KOPT-K1 (cell line): ENCODE measurements at regions not wholly inside any gene's neighbourhood (a gene's known extent, or its start where the extent isn't known, plus 50 kb on each side); places are given as distances from the start of the nearest gene placed in this dataset.

Experiments used
- H3K27ac ChIP-seq: fragments of 200-600 bp; sonication (generic); 2 replicates; pipeline ENCODE4 v1.5.1; 2016; ENCODE audit warnings: antibody characterized with exemption, mild to moderate bottlenecking, low read depth, low read length; ENCODE audit not compliant: poor library complexity, severe bottlenecking
- H3K36me3 ChIP-seq: fragments of 200-600 bp; sonication (generic); 2 replicates; pipeline ENCODE4 v1.5.1; 2017; ENCODE audit warnings: antibody characterized with exemption, mild to moderate bottlenecking, low read length, moderate library complexity; ENCODE audit not compliant: insufficient read depth
- H3K9me3 ChIP-seq: fragments of 200-600 bp; sonication (generic); 2 replicates; pipeline ENCODE4 v1.5.1; 2017; ENCODE audit warnings: antibody characterized with exemption, low read length, mild to moderate bottlenecking; ENCODE audit not compliant: insufficient read depth, poor library complexity, severe bottlenecking

DNA sequence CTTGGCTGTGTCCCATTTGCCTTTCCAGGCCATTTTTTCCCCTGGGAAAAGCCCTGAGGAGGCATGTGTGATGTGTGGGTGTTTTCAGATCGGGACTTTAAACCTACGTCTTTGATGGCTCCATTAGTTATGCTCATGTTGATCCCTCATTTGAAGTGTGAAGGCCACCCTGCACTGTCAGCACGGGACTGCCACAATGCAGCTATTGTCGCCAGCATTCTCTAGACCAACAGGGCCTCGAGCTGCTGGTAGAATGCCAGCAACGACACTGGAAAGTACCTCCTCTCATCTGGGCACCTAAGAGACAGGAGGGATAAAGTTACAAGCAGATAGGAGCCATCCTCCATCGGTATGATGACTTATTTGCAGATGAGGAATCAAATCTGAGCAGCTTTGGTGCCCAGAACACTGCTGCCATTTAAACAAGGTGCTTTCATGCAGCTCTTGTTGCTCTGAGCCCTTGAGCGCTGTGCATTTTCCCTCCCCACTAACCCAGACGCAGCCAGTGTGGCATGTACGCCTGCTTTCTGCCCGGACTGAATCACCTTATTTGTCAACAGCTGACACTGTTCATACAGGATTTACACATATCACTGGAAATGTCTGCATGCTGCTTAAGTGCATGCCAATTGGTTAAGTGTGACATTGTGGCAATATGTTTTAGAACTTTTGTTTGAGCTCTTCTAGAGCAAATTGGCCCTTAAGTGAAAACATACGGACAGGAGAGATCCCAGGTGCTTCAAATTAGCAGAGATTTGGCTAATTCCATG, 175.0 kb upstream of the PITRM1 start:
- no peaks in the 10 kb centered on the region for H3K36me3 ChIP-seq
- no peaks in the 10 kb centered on the region for H3K9me3 ChIP-seq
- no peak overlapping the region for H3K27ac ChIP-seq

DNA sequence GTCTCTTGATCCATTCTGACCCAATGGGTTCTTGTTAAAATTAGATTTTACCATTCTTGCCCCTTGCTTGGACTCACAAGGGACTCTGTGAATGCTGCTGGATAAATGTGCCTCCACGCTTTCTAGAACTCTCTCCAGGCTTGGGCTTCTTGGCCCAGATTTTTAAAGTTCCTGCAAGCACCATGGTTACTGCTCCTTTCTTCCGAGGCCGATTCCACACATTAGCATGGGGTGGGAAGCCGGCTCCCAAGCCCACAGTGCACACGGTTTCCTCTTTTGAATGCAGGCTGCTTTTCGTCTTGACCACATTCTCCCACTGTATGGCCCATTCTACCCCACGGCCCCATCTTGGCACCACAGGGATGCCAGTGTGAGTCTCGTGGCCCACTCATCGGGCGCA, 174.3 kb upstream of the PITRM1 start:
- Histone ChIP-seq H3K27ac (no peak overlapping the region), H3K36me3 (no peaks in the 10 kb centered on the region), H3K9me3 (no peaks in the 10 kb centered on the region)

DNA sequence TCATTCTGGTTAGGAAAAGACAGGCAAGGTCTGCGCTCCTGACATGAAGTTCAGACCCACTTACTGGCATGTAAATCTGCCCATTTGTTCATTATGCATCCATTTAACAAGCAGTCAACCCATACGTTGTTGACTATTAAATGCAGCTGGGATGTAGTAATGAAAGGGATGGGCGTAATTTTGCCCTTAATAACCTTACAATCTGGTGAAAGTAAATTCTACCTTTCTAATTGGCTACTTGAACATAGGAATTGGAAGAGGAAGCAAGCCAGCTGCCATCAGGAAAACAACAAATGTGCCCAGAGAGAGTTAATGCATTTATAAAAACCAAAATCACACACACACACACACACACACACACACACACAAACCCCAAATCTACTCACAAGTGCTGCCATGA, 170.2 kb upstream of the PITRM1 start:
- Histone ChIP-seq H3K9me3 (no peaks in the 10 kb centered on the region), H3K36me3 (no peaks in the 10 kb centered on the region), H3K27ac (no peak overlapping the region)

DNA sequence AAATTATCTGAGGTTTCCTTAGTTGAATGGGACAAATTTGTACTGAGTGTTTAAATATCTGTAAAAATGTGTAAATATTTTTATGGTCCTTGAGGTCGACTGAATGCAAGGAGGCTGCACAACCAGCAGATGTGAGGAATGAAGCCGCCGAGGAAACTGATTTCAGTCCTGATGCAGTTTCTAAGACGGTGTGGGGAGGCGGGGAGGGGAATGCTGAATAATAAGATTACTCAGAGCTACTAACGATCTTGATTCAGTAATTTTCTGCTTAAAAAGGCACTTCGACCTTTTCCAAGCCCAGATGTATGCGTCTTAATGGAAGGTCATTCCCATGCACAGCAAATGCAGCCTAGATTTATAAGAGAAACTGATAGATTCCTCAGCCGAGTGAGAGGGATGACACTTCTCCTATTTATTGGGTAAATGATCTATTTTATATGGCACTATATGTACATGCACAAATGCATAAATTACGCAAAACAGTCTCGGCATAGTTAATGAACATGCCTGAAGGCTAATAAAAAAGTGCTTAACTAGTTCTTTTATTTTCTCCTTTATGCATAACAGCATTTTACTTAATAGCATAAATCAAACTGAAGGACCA, 167.6 kb upstream of the PITRM1 start:
- Histone ChIP-seq H3K27ac (no peak overlapping the region), H3K9me3 (no peaks in the 10 kb centered on the region), H3K36me3 (no peaks in the 10 kb centered on the region)

DNA sequence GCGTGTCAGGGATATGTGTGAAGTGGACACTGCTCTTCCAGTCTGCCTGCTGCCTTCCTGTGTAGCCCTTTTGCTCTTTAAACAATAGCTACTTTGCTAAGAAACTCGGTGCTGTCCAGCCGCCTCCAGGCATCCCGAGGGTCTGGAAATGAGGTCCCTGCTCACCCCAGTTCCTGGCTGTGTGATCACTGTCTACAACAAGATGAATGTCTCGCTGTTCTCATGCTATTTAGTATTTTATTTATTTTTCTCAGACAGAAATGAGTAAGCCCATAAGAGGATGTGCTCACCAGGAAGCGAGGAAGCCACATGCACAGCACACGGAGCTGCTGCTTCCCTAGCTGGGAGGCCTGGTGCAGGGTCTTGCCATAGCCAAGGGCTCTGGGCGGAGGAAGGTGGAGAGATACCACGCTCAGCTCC, 167.0 kb upstream of the PITRM1 start:
- no peaks in the 10 kb centered on the region for H3K36me3 ChIP-seq
- no peak overlapping the region for H3K27ac ChIP-seq
- H3K9me3 ChIP-seq = no peaks in the 10 kb centered on the region

DNA sequence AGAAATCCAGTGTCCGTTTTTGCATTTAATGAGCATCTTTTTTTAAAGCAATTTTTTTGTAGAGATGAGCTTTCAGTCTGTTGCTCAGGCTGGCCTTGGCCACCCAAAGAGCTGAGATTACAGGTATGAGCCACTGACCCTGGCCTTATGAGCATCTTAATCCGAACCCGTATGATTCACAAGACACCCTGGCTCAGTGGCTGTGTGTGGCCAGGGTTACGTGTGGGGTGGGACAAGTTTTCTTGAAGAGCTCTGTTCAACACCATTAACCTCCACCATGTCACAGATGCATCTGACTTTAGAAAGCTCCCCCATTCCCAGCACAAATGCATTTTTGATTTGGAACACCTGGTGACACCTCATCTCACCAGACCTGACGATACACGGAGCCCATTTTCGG, 166.5 kb upstream of the PITRM1 start:
- H3K9me3 ChIP-seq = no peaks in the 10 kb centered on the region
- no peak overlapping the region for H3K27ac ChIP-seq
- H3K36me3 ChIP-seq = no peaks in the 10 kb centered on the region

DNA sequence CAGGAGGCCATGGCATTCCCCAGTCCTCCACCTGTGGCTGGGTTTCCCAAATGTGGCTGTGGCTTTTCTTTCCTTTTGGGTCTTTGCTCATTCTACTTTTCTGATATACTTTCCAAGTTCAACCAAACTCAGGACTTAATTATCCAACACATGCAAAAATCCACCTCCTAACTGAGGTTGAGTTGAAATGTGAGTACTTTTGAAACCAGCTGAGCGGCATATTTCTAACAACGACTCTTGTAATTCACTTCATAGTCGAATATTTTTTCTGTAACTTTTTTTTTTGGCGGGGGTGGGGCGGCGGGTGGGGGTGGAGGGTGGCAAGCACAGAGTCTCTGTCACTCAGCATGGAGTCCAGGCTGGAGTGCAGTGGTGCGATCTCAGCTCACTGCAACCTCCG, 165.2 kb upstream of the PITRM1 start:
- no peak overlapping the region for H3K27ac ChIP-seq
- no peaks in the 10 kb centered on the region for H3K9me3 ChIP-seq
- H3K36me3 ChIP-seq = no peaks in the 10 kb centered on the region

DNA sequence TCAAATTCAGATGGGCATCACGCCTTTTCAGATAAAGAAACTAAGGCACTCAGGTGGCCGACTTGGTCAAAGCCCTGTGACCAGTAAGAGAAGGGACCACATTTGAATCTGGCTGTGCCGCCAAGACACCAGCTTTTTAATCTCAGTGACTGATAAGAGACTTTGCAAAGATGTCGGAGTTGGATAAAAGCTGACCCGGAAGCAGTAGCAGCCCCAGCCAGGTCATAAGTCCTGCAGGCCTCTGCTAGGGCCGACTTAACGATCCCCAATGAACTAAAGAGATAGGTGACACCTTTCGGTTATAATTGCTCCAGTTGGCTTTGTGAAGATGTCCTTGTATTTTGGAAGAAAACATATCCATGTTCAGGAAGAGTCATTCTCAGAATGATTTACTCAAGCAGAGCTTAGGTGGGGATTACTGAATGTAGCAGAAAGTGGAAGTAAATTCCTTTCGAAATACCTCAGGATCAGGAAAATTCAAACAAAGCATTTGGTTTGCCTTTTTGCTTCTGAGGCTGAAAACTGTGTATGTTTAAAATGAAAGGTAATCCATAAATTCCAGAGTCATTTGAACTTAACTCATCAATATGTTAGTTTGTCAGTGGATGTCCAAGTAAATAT, 164.2 kb upstream of the PITRM1 start:
- Histone ChIP-seq H3K27ac (no peak overlapping the region), H3K36me3 (no peaks in the 10 kb centered on the region)

DNA sequence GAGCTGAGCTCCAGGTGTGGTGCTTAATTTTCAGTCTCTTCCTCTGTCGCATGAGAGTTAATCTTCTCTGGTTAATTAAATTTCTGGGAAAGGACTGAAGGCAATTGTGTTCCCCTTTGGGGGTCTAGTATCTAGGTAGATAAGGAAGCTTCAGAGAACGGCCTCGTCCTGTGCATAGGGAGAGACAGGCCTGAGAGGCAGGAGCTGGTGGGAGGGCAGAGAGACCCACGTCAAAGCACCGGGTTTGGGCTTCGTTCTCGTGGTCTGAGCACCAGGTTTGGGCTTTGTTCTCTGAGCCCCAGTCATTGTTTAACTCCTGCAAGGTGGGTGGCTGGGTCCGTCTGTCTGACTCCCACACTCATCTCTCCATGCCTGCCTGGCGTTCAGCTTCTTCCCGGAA, 160.8 kb upstream of the PITRM1 start:
- no peaks in the 10 kb centered on the region for H3K36me3 ChIP-seq
- no peaks in the 10 kb centered on the region for H3K9me3 ChIP-seq
- no peak overlapping the region for H3K27ac ChIP-seq

More for the DNA sequence above, 164.2 kb upstream of the PITRM1 start:
- H3K9me3 ChIP-seq = no peaks in the 10 kb centered on the region

DNA sequence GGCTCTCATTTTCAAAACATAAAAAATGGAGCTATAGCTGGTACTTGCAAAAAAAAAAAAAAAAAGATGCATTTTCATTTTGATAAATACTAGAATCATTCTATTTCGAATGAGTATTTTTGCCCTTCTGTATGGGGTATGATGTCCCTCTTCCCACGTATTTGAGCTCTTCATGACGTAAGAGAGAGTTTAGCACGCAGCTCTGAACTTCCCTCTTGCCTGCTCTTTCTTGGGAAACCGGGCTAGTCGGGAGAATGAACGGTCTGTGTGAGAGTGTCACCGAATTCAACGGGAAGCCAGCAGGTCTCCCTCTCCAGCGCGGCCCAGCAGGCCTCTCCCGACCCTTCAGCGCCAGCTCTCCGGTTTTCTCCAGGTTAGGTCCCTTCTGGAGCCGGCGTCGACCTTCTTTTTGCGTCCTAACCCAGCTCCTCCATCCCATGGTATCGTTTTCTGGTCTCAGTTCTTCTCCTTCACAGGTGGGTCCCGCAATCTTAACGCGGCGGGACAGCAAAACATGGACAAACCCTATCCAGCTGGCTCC, 159.2 kb upstream of the PITRM1 start:
- no peaks in the 10 kb centered on the region for H3K9me3 ChIP-seq
- H3K36me3 ChIP-seq = no peaks in the 10 kb centered on the region
- H3K27ac ChIP-seq = no peak overlapping the region

DNA sequence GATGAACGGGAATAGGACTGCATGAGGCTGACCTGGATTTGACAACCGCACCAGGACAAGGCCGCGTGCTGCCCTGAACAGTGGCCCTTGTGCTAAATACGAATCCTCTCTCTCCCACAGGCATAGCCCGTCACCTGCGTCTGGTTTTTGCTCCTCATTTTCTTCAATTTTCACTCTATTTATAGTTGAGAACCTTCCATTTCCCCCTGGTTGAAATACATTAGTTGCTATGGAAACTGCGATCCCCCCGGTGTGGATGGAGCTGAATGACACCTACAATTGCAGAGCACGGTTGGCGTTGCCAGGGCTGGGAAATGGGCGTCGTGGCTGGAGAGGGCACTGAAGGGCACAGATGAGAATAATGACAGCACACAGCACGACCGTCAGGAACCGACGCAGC, 158.6 kb upstream of the PITRM1 start:
- H3K9me3 ChIP-seq = no peaks in the 10 kb centered on the region
- H3K27ac ChIP-seq = no peak overlapping the region
- no peaks in the 10 kb centered on the region for H3K36me3 ChIP-seq

DNA sequence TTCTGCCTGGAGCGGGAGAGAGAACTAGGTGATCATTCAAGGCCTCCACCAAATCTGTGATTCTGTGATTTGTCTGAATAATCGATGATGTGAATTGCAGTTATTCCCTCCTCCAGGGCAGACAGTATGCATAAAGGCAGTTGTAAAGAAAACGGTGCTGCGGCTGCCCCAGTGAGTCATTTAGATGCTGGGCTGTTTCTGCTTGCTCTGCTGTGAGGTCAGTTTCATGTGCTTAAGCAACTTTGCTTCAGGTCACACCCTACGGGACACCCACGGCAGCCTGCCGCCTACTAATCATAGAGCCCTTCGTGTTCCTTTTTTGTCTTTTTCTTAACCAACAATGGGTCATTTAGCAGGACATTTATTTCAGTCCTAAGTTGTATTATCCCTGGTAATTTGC, 158.1 kb upstream of the PITRM1 start:
- Histone ChIP-seq H3K9me3 (no peaks in the 10 kb centered on the region), H3K36me3 (no peaks in the 10 kb centered on the region), H3K27ac (no peak overlapping the region)

DNA sequence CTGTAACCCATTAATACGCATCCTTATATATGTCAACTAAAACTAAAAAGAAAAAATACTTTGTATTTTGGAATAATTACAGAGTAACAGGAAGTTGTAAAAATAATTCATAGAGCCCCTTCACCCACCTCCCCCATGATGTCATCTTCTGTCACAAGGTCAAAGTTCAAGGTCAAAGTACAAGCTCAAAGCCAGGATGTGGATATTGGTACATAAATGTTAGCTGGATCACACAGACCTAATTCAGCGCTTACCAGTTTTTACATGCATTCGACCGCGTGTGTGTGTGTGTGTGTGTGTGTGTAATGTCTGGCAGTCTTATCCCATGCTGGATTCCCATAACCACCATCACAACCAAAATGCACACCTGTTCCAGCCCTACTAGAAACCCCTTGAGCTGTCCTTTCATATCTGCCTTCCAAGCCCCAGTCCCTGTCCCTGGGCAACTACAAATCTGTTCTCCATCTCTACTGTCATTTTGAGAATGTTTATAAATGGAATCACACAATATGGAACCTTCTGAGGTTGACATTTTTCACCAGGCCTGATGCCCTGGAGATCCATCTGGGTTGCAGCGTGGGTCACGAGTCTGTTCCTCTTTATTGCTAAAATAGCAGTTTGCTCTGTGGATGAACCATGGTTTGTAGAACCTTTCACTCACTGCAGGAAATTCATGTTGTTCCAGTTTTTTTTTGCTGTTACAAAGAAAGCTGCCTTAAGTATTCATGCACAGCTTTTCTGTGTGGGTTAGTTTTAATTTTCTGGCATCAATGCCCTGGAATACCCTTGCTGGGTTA, 153.6 kb upstream of the PITRM1 start:
- no peaks in the 10 kb centered on the region for H3K9me3 ChIP-seq
- no peaks in the 10 kb centered on the region for H3K36me3 ChIP-seq
- no peak overlapping the region for H3K27ac ChIP-seq

DNA sequence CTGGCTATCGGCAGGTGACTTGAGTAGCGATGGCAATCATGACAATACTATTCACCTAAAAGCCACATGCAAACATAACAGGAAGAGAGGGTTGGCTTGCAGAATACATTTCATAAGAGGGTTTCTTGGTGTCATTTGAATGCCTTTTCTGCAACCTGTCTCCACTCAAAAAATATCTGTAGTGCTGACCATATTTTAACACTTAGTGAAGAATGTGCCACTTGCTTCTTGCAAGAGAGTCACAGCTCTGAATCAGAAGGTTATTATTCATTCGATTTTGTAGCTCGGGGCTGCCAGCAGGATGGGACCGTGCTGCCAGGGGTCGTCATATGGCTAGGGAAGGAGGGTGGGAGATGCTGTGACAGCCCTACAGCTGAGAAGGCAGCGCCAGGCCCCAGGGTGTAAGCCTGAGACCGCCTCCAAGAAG, 152.0 kb upstream of the PITRM1 start:
- Histone ChIP-seq H3K36me3 (no peaks in the 10 kb centered on the region), H3K9me3 (no peaks in the 10 kb centered on the region), H3K27ac (no peak overlapping the region)
